ENCODE measurements at regions not wholly inside any gene's neighbourhood (a gene's known extent, or its start where the extent isn't known, plus 50 kb on each side); places are given as distances from the start of the nearest gene placed in this dataset.

- Histone ChIP-seq H4K20me1 (ENCODE audit: control insufficient read depth, extremely low read depth, insufficient read depth, low read length) (no peaks in the 10 kb centered on the region), H2AFZ (ENCODE audit: low read length) (no peak overlapping the region), H3K4me2 (ENCODE audit: extremely low read depth, insufficient read depth, low read length) (no peak overlapping the region), H3K4me1 (ENCODE audit: control insufficient read depth, extremely low read depth, insufficient read depth, low read length) (no peaks in the 10 kb centered on the region), H3K9ac (ENCODE audit: insufficient read depth, low read length) (no peak overlapping the region), H3K9me3 (ENCODE audit: control insufficient read depth, insufficient read depth, low read depth, low read length) (no peaks in the 10 kb centered on the region), H3K27ac (ENCODE audit: insufficient read depth, low read length) (no peak overlapping the region), H3K79me2 (ENCODE audit: control insufficient read depth, insufficient read depth, low read length) (no peaks in the 10 kb centered on the region), H3K27me3 (ENCODE audit: control insufficient read depth, insufficient read depth, low read length) (no peaks in the 10 kb centered on the region), H3K36me3 (ENCODE audit: control insufficient read depth, insufficient read depth, low read length) (no peaks in the 10 kb centered on the region), H3K4me3 (replicated peaks in 1 of 4; ENCODE audit: control extremely low read depth in 1 of 4, insufficient read depth in 1 of 4, low read depth in 3 of 4, low read length in 4 of 4) (no peak overlapping the region)
- DNase-seq (ENCODE audit: low read depth in 2 of 2) = no peak
- TF ChIP-seq CTCF (conservative IDR thresholded peaks at IDR 0.05 in 1 of 2, IDR thresholded peaks at IDR 0.05 in 1 of 2; ENCODE audit: low read depth in 1 of 2, low read length in 2 of 2) = no peak
- TF ChIP-seq EZH2 (IDR thresholded peaks at IDR 0.05; ENCODE audit: low read length, missing control alignments) = no peak
Observed at GRCh38 chr11:42244376-42244775, 784.9 kb upstream of the LRRC4C start.

GRCh38 chr11:42249401-42249800, 789.9 kb upstream of the LRRC4C start:
- Histone ChIP-seq H3K4me2 (ENCODE audit: extremely low read depth, insufficient read depth, low read length) (no peak overlapping the region), H3K9ac (ENCODE audit: insufficient read depth, low read length) (no peak overlapping the region), H3K9me3 (ENCODE audit: control insufficient read depth, insufficient read depth, low read depth, low read length) (no peaks in the 10 kb centered on the region), H2AFZ (ENCODE audit: low read length) (no peak overlapping the region), H3K4me1 (ENCODE audit: control insufficient read depth, extremely low read depth, insufficient read depth, low read length) (no peaks in the 10 kb centered on the region), H3K36me3 (ENCODE audit: control insufficient read depth, insufficient read depth, low read length) (no peaks in the 10 kb centered on the region), H3K4me3 (replicated peaks in 1 of 4; ENCODE audit: control extremely low read depth in 1 of 4, insufficient read depth in 1 of 4, low read depth in 3 of 4, low read length in 4 of 4) (no peak overlapping the region), H4K20me1 (ENCODE audit: control insufficient read depth, extremely low read depth, insufficient read depth, low read length) (no peaks in the 10 kb centered on the region), H3K79me2 (ENCODE audit: control insufficient read depth, insufficient read depth, low read length) (no peaks in the 10 kb centered on the region), H3K27me3 (ENCODE audit: control insufficient read depth, insufficient read depth, low read length) (no peaks in the 10 kb centered on the region), H3K27ac (ENCODE audit: insufficient read depth, low read length) (no peak overlapping the region)
- TF ChIP-seq CTCF (conservative IDR thresholded peaks at IDR 0.05 in 1 of 2, IDR thresholded peaks at IDR 0.05 in 1 of 2; ENCODE audit: low read depth in 1 of 2, low read length in 2 of 2) = no peak
- DNase-seq (ENCODE audit: low read depth in 2 of 2) = peak in 1 of 2 donors; percentile 58

GRCh38 chr11:42249956-42250355, 790.5 kb upstream of the LRRC4C start:
- H3K9ac ChIP-seq (ENCODE audit: insufficient read depth, low read length) = no peak overlapping the region
- H3K27ac ChIP-seq (ENCODE audit: insufficient read depth, low read length) = no peak overlapping the region
- H3K4me2 ChIP-seq (ENCODE audit: extremely low read depth, insufficient read depth, low read length) = no peak overlapping the region

More at GRCh38 chr11:42249956-42250355, 790.5 kb upstream of the LRRC4C start:
- Histone ChIP-seq H3K36me3 (ENCODE audit: control insufficient read depth, insufficient read depth, low read length) (no peaks in the 10 kb centered on the region), H4K20me1 (ENCODE audit: control insufficient read depth, extremely low read depth, insufficient read depth, low read length) (no peaks in the 10 kb centered on the region), H3K9me3 (ENCODE audit: control insufficient read depth, insufficient read depth, low read depth, low read length) (no peaks in the 10 kb centered on the region), H3K4me1 (ENCODE audit: control insufficient read depth, extremely low read depth, insufficient read depth, low read length) (no peaks in the 10 kb centered on the region), H2AFZ (ENCODE audit: low read length) (no peak overlapping the region), H3K27me3 (ENCODE audit: control insufficient read depth, insufficient read depth, low read length) (no peaks in the 10 kb centered on the region), H3K79me2 (ENCODE audit: control insufficient read depth, insufficient read depth, low read length) (no peaks in the 10 kb centered on the region), H3K4me3 (replicated peaks in 1 of 4; ENCODE audit: control extremely low read depth in 1 of 4, insufficient read depth in 1 of 4, low read depth in 3 of 4, low read length in 4 of 4) (no peak overlapping the region)
- DNase-seq (ENCODE audit: low read depth in 2 of 2) = peak in 1 of 2 donors; percentile 56
- no peak for TF ChIP-seq CTCF (conservative IDR thresholded peaks at IDR 0.05 in 1 of 2, IDR thresholded peaks at IDR 0.05 in 1 of 2; ENCODE audit: low read depth in 1 of 2, low read length in 2 of 2)
- TF ChIP-seq EZH2 (IDR thresholded peaks at IDR 0.05; ENCODE audit: low read length, missing control alignments) = no peak
